HL-60/S4 treated with retinoic acid at 250 ng/mL for 4 days and 3 days (cell line): ENCODE measurements at regions not wholly inside any gene's neighbourhood (a gene's known extent, or its start where the extent isn't known, plus 50 kb on each side); places are given as distances from the start of the nearest gene placed in this dataset.
"Not testable (repeated sequence)": the region's sequence is repeated elsewhere in the genome, so short reads cannot be mapped to it uniquely, and the experiment has no call there.

Experiments
- in situ Hi-C: fragments of 300-500 bp; cut with MboI; formaldehyde crosslinking; loops from 2 replicates; pipeline ENCODE4 v1.7.0; 2022; ENCODE audit warnings: low sequenced_read_pairs

DNA sequence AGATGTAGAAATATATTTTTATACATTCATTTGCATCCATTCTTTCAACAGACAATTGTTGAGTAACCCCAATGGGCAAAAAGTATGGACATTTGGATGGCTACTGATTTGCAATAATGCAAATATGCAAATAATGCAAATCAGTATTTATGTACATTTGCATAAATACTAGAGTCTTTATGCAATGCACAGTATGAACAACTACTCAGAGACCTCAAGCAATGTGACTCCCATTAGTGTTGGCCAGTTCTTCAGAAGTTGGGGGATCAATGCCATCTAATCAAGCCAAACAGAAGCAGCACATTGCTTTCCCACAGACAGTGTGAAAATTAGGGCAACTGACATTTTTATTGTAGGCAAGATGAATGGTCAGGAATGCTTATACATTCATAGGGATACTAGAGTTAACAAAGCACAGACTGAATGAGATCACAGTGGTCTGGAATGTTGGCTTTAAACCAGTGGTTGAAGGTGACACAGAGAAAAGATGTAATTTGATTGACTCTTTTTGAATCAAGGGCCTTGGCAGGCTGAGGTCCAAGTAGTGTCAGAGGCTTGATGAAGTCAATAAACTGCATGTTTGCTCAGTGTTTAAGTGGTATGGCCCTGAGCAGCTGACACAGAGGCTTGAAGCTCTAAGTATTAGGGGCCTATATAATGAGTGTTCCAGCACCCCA, 256.6 kb downstream of the CTH start:
- in situ Hi-C loops: no loop called here

DNA sequence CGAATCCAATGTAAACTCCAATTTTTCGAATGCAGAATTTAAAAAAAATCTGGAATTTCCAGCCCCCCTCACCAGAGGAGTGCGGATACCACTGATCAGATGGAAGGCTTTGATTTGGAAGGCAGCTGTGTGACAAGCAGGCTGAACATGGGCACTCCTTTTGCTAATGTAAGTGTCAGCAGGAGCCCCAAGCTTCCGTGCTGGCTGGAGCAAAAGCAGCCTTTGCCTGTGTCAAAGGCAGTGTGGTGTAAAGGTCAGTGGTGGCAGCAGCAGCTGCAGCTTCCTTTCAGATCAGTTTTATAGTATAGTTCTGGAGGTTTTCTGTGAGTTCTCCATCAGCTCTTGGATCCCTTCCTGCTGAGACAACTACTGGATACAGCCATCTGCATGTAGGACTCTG, 259.9 kb downstream of the CTH start:
- in situ Hi-C loops: no loop called here

DNA sequence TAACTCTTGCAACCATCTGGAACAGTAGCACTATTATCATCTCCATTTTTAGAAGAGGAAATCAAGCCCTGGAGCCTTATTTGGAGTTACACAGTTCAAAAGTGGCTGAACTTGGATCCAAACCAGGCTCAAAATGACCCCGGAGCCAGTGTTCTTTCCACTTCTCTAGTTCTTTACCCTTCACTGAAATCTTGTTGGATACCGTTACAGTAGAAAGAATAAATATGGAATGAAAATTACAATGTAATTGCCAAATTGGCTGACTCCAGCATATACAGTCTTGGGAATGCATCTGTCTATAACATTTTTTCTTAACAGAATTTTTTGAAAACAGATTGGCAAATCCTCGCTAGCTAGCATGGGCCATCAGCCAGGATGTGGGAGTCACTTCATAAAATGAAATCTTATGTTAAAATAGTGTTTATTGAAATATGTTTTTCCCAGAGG, 261.4 kb downstream of the CTH start:
- in situ Hi-C loops: no loop called here

DNA sequence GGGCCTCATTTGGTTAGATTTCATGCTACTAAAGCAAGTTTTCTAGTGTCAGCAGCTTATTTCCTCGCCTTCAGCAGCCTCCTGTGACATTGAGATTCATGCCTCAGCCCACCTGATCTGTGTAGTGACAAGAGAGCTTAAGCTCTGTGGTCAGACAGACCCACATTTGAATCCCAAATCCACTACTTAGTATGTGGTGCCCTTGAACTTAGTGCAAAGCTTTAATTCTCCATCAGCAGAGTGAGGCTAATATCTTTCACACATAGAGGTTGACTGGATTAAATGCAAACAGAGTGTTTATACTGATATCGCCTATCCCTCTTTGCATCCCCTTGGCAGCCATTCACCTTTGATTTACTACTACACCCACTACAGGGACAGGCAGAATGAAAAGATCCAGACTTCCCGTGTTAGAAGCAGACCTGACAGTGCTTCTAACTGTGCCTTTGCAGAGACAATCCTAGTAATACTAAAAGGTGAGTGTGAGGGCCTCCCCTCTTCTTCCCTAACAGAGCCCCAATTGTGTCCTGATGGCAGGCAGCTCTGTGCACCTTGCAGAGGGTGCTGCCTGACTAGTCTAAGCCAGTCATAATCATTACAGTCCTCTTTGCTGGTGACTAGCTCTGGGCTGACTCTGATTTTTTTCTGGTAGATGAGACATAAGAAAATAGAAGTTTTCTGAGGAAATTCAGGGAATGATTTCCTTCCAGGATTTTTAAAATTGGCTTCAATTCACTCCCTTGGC, 264.0 kb downstream of the CTH start:
- in situ Hi-C loops: loop anchor here (25.0 kb wide), 1 partner anchor 362 kb away; the partner anchor contains the start of gene PTGER3

DNA sequence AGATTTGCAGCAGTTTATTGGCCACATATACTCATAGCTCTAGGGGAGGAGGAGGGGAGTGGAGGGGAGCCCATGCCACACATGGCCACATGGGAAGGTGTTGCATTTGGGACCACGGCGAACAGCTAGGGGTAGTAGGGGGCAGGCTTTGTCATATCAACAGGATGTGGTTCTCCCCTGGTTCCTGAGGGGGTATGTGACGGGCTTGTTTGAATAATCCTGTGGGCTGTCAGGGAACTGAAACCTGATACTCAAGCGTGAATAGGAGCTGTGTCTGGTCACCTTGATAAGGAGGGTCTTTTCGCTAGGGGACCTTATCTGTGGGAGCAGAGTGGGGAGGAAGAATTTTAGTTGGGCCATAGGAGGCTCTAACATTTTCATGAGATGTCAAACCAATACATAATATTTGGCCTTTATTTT, 264.7 kb downstream of the CTH start:
- in situ Hi-C loops: loop anchor here (25.0 kb wide), 1 partner anchor 362 kb away; the partner anchor contains the start of gene PTGER3

DNA sequence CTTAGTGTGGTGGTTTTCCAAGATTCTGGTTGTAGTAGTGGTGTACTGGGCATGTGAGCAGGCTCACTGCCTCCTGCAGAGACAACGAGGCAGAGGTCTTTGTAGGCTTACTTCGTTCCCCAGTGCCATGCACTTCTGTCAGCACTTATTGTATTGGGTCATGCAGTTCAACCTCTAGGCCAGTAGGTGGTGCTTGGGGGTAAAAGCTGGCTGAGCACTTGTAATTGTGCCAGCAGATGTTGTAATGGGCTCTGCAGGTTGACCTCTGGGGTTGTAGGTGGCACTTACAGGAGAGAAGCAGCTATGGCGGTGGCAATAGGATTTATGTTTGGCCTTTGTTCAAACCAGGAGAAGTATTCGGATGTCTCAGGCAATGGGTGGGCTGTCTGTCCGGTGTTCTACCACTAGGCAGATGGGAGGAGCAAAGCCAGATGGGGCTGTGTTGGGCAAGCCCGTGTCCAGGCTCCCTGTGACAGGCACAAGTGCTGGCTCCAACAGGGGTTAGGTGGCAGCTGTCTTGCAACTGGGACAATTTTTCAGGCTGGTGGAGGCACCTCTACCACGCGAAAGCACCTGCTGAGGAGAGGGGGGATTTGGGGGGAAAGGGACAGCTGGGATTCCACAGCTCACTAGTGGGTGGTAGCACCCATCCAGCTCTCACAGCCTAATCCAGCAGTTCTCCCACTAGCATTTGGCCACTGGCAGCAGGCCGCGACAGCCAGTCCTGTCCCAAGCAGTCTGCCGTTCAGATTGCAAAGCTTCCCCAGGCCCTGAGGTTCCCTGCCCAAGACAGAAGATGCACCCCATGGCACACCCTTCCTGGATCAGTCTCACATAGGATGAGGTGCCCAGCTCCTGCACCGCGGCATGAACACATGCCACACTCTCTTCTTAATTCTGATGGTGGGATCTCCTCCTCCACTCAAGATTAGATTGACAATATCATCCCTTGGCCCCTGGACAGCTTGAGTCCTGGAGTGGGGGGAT, 274.5 kb downstream of the CTH start:
- in situ Hi-C loops: loop anchor here (25.0 kb wide), 1 partner anchor 352 kb away; the partner anchor contains the start of gene PTGER3

DNA sequence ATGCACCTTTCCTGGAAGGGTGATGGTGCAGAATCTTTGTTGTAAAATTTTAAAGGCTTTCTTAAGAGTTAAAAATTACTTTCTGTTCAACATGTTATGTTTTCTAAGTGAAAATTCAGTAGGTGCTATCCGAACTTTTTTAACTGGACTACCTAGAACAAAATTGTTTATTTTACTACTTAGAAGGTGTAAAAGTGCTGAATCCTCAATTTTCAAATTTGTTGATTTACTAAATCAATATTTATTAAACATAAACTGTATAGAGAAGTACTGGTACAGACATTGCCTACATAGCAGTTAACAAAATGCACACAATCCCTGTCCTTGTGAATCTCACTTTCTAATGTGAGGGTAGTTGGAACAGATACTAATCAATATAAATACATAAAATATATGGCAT, 277.5 kb downstream of the CTH start:
- in situ Hi-C loops: loop anchor here (25.0 kb wide), 1 partner anchor 349 kb away; the partner anchor contains the start of gene PTGER3

DNA sequence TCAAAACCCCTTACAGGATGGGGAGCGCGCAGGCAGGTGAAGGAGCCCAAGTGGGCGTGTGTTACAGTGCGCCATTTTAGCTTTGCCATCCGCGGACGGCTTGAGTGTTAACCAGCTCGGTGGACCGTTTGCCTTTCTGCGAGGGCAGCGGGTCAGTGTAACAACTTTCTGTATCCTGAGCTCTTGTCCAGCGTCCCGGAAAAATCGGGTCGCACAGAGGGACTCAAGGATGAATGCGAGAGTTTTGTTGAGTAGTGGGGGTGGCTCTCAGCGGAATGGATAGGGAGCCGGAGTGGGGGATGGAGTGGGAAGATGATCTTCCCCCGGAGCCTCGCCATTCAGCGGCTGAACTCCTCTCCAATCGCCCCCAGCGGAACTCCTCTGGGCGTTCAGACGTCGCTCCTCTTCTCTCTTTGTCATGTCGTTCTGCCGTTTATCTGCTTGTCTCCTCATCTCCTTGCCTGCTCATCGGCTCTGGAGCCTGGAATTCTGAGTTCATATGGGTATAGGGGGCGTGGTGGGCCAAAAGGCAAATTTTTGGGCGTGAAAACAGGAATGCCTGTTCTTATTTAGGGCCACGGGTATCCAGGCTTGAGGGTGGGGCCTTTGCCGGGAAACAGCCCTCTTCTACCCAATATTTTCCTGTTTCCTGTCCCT, 295.4 kb downstream of the CTH start:
- in situ Hi-C loops: no loop called here

DNA sequence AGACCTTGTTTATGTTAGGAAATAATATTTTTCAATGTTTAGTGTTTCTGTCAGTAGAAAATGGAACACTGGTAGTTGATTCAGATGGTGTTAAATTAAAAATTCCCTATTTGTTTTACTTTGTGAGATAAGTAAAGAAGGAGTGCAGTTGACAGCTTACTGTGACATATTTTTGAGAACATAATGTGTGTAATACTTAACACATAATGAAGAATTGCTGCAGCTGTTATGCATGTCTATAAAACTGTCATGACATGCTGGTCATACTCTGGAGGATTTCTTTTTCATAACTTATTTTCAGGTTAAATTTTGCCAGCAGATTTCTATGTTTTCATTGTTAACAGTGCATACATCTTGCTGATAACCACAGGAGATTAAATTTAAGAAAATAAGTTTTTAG, 296.1 kb downstream of the CTH start:
- in situ Hi-C loops: no loop called here

DNA sequence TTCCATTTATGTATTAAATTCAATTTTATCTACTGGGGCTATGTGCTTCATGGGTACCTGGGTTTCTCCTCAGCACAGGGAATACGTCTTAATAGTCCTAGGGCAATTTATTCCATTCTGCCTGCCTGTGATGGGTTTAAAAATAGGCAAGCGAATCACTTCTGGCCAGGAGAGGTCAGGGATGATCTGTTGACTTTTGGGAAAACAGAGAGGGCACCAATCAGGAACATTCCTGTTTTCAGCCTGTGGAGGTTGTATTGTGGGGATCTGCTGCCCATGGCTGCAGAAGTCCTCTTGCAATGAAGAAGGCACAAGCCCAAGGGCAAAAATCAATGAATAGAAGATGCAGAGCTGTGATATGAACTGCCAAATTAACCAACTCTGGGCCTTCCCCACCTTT, 303.1 kb downstream of the CTH start:
- in situ Hi-C loops: no loop called here

DNA sequence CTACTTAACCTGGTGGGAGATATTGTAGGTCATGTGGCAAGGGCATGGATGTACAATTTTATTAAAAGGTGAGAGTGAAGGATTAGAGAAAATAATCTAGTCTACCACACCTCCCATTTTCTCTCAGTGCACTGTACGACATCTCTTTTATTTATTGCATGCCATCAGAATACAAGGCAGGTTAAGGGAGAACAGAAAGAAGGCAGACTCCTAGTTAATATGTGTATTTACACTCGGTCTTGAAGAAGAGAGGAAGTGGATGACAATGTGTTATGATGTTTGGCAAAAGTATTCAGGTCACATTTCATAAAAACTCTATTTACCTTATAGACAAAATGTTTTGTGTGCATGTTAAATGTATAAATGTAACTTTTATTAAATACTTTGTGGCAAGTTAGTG, 306.1 kb downstream of the CTH start:
- in situ Hi-C loops: no loop called here

DNA sequence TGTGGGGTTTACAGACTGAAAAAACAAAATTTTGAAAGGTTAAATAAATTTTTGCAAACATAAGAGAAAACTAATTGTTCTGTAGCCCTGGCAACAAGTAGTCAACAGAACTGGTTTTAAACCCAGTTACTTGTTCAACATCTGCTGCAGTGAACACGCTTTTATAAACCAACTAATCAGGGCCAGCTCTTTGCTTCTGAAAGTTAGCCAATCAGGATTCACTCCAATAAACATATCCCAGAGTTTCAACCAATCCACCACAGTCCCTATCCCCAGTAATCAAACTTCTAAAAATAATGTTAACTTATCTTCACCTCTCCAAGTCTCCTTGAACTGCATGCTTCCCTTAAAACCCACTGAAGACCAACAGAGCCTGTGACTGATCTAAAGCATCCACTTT, 306.6 kb downstream of the CTH start:
- in situ Hi-C loops: no loop called here

DNA sequence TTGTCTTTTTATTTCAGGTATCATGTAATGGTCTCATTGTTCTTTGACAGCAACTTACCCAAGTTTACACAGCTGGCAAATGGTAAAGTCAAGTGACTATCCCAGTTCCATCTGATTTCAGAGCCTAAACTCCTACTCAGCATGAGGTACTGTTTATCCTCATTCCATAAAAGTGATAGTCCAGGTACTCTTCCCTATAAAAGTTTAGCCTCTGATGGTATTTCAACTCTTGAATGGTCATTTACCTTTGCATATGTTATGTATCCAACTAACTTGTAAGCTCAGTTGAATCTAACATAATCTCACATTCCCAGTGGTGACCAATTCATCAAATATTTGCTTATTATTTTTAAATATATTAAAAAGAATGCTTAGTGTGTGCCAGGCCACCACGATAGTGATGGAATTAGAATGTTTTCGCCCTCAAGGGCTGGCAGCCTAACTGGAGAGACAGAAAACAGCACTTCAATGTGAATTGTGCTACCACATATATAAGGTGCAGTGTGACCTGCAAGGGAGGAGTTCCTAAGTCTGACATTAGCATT, 307.1 kb downstream of the CTH start:
- in situ Hi-C loops: no loop called here

DNA sequence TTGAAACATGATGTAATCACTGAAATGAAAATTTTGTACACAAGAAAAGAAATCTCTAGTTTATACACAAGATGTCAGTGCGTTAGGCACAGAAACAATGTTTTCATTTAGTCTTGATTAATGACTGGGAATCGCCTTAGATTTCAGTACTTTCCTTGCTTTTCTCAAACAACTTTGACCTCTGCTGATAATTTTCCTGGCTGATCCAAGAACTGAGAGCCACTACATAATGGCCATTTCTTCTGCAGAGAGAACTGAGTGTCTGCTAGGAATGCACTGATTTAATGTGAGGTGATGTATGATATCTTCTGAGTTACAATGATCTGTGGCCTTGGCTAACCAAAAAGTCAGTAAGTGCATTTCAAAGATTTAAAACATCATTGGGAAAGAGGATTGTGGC, 308.1 kb downstream of the CTH start:
- in situ Hi-C loops: no loop called here

DNA sequence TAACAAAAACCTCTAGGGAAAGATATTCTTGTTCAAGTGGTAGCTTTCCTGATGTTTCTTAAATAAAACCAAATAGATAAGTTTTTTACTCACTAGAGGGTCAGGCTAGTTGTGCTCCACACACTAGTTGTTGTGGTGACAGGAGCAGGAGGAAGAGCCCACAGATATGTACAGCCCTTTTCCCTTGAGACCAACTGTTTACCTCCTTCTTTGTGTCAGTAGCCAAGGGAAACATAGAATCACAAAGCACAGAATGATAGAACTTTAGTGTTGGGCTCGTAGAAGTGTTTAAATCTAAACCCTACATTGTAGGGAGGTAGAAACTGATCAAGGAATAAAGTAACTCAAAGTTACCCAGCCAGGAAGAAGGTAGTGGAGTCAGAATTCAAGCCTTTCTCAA, 309.0 kb downstream of the CTH start:
- in situ Hi-C loops: no loop called here

DNA sequence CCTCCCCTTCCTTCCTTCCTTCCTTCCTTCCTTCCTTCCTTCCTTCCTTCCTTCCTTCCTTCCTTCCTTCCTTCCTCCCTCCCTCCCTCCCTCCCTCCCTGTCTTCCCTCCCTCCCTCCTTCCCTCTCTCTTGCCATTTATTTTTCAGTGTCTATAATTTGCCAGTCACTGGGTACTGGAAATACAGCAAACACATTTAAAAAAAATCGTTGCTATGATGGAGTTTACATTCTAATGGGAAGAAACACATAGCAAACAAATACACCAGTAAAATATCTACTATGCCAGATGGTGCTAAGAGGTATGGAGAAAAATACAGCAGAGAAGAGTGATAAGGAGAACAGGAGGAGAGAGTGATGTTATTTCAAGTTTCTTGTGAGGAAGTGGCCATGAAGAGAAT, 309.5 kb downstream of the CTH start:
- in situ Hi-C loops: no loop called here

DNA sequence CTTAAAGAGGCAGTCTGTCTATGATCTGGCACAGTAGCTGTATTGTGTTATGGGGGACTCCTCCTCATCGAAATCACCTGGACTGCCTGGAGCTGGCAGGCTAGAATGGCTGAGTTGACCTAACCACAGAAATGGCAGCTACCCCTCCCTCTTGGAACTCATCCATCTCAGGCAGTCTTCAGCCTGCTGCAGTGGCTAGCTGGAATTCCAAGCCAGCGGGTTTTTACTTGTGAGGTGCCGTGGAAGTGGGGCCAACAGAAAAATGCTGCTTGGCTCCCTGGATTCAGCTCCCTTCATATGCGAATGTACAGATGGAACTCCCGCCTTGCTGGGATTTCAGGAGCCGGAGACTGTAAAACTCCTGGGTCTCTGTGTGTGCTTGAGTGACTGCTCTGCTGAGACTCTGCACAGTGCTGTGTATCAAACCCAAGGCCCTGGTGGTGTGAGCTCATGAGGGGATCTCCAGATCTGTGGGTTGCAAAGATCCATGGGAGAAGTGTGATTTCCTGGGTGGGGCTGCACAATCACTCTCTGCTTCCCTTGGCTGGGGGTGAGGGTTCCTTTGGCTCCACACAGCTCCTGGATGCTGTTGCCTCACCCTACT, 316.9 kb downstream of the CTH start:
- in situ Hi-C loops: no loop called here

DNA sequence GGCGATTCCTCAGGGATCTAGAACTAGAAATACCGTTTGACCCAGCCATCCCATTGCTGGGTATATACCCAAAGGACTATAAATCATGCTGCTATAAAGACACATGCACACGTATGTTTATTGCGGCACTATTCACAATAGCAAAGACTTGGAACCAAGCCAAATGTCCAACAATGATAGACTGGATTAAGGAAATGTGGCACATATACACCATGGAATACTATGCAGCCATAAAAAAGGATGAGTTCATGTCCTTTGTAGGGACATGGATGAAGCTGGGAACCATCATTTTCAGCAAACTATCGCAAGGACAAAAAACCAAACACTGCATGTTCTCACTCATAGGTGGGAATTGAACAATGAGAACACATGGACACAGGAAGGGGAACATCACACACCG, 311.1 kb downstream of the PTGER3 start:
- in situ Hi-C loops: not testable (repeated sequence)

DNA sequence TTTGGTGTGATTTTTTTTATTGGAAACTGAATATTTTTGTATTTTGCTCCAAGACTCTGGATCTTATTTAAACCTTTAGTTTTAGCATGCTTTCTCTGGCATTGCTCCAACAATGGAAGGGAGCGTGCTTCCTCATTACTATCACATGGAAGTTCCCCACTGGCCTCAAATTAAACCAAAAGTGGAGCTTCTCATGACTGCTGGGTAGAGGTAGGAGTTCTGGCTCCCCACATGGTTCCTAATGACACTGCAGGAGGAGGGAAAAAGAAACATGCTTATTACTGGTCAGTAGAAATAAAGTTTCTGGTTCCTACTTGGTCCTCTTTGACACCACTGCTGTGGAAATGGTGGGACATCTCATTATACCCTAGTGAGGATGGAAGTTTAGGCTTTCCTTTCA, 310.5 kb downstream of the PTGER3 start:
- in situ Hi-C loops: no loop called here

DNA sequence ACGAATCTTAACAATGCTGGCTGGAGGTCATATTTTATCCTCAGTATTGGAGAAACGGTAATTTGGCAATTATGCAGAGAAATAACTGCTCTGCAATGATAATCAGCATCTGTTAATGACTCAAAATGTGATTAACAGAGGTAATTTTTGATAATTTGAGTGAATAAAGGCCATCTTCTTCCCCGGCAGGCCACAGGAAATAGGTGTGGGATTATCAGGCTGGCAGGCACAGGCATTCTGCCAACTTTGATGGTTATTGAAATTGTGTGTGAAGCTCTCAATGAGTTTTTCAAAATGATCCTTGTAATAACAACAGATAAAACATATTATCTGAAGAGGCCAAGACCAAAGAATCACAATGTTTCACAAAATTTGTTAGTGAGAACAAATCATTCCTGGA, 309.0 kb downstream of the PTGER3 start:
- in situ Hi-C loops: no loop called here
